A673 (cell line): ENCODE measurements at regions not wholly inside any gene's neighbourhood (a gene's known extent, or its start where the extent isn't known, plus 50 kb on each side); places are given as distances from the start of the nearest gene placed in this dataset.
"Not testable (repeated sequence)": the region's sequence is repeated elsewhere in the genome, so short reads cannot be mapped to it uniquely, and the experiment has no call there.

Source experiments
- BruUV-seq: library from RNA; stranded (reverse); fragments of 400-500 nt; replicated peaks from 2 replicates; lab custom pipeline; 2021; lab: Mats Ljungman, UMichigan
- CTCF ChIA-PET: fragments of 300-600 bp; sonication (Branson Sonifier 250); formaldehyde crosslinking; loops from one replicate; lab custom pipeline; 2022; ENCODE audit warnings: antibody characterized with exemption; lab: Charles Lee
- POLR2A ChIA-PET: fragments of 300-600 bp; sonication (Branson Sonifier 250); formaldehyde crosslinking; loops from one replicate; lab custom pipeline; 2022; ENCODE audit warnings: antibody characterized with exemption; ENCODE audit not compliant: low non-redundant PET; lab: Charles Lee
- DNase-seq: peaks from one replicate; pipeline ENCODE4 v3.0.0-alpha.2; 2015; ENCODE audit warnings: low spot score
- H3K27ac ChIP-seq: fragments of 200-600 bp; sonication (generic); 2 replicates; pipeline ENCODE4 v1.5.1; 2016; ENCODE audit warnings: mixed run types, low read depth, mild to moderate bottlenecking, mixed read lengths, antibody characterized with exemption, low read length; ENCODE audit not compliant: poor library complexity, severe bottlenecking
- H3K27me3 ChIP-seq: fragments of 200-600 bp; sonication (generic); replicated peaks from 2 replicates; pipeline ENCODE4 v1.6.1; 2017; ENCODE audit warnings: mixed run types, low read depth, mild to moderate bottlenecking, mixed read lengths, antibody characterized with exemption, low read length; ENCODE audit not compliant: insufficient read depth, poor library complexity
- H3K36me3 ChIP-seq: fragments of 200-600 bp; sonication (generic); 2 replicates; pipeline ENCODE4 v1.6.1; 2016; ENCODE audit warnings: mixed run types, mild to moderate bottlenecking, mixed read lengths, antibody characterized with exemption, low read length; ENCODE audit not compliant: insufficient read depth, poor library complexity, severe bottlenecking
- H3K4me1 ChIP-seq: fragments of 200-600 bp; sonication (generic); 2 replicates; pipeline ENCODE4 v1.6.1; 2017; ENCODE audit warnings: mixed run types, mild to moderate bottlenecking, mixed read lengths, antibody characterized with exemption, low read length; ENCODE audit not compliant: insufficient read depth, poor library complexity, severe bottlenecking
- H3K4me3 ChIP-seq: fragments of 200-600 bp; sonication (generic); 2 replicates; pipeline ENCODE4 v1.5.1; 2016; ENCODE audit warnings: low read depth, mixed run types, mild to moderate bottlenecking, mixed read lengths, low read length; ENCODE audit not compliant: poor library complexity, severe bottlenecking
- H3K9me3 ChIP-seq: fragments of 200-600 bp; sonication (generic); 2 replicates; pipeline ENCODE4 v1.6.1; 2016; ENCODE audit warnings: mixed run types, low read depth, mild to moderate bottlenecking, mixed read lengths, antibody characterized with exemption, low read length; ENCODE audit not compliant: poor library complexity, severe bottlenecking
- EZH2 ChIP-seq: fragments of 200-600 bp; sonication (generic); IDR thresholded peaks from 2 replicates; pipeline ENCODE4 v1.6.1; 2017; ENCODE audit warnings: borderline replicate concordance, low read depth, mild to moderate bottlenecking, mixed read lengths, antibody characterized with exemption, low read length; ENCODE audit not compliant: poor library complexity, severe bottlenecking
- intact Hi-C: fragments of 100-400 bp; cut with micrococcal nuclease; formaldehyde crosslinking; loops from one replicate; pipeline ENCODE4 v1.10.0; 2022; ENCODE audit not compliant: unreplicated experiment
- TF ChIP-seq, protein P1 (sequence below): fragments of 300-800, 200-600 bp; sonication (generic); conservative IDR thresholded peaks from 2 replicates; pipeline ENCODE4 v1.5.1; 2017; ENCODE audit warnings: low read depth, mild to moderate bottlenecking, antibody characterized with exemption, low read length, moderate library complexity, mixed read lengths

DNA sequence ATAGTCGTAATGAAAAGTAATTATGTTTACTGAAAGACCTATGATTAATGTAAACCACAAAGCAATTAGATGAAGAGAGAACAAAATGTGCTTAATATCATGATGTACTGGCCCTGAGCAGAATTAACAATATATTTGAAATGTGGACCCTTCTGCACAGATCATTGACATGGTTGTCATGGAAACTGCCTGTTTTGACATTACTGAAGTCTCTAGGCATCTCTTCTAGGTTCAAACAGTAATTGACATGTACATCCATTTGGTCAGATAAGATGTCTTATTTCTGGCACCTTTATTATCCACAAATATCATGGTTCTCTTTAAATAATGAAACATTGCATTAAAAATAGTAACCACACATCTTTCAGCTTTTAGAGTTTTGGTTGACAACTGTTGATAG lies 251.7 kb upstream of the GNPDA2 start:
- TF ChIP-seq EZH2: no peak
- TF ChIP-seq, protein P1, sequence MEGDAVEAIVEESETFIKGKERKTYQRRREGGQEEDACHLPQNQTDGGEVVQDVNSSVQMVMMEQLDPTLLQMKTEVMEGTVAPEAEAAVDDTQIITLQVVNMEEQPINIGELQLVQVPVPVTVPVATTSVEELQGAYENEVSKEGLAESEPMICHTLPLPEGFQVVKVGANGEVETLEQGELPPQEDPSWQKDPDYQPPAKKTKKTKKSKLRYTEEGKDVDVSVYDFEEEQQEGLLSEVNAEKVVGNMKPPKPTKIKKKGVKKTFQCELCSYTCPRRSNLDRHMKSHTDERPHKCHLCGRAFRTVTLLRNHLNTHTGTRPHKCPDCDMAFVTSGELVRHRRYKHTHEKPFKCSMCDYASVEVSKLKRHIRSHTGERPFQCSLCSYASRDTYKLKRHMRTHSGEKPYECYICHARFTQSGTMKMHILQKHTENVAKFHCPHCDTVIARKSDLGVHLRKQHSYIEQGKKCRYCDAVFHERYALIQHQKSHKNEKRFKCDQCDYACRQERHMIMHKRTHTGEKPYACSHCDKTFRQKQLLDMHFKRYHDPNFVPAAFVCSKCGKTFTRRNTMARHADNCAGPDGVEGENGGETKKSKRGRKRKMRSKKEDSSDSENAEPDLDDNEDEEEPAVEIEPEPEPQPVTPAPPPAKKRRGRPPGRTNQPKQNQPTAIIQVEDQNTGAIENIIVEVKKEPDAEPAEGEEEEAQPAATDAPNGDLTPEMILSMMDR: no peak
- H3K36me3 ChIP-seq: no peaks in the 10 kb centered on the region
- H3K27me3 ChIP-seq: no peaks in the 10 kb centered on the region
- no peaks in the 10 kb centered on the region for H3K4me1 ChIP-seq
- CTCF ChIA-PET: no interaction called here
- no peak overlapping the region for H3K27ac ChIP-seq
- no peaks in the 10 kb centered on the region for H3K9me3 ChIP-seq
- intact Hi-C loops: no loop called here
- no TSS peak for BruUV-seq
- no peak for DNase-seq
- no peak overlapping the region for H3K4me3 ChIP-seq
- POLR2A ChIA-PET: no interaction called here

DNA sequence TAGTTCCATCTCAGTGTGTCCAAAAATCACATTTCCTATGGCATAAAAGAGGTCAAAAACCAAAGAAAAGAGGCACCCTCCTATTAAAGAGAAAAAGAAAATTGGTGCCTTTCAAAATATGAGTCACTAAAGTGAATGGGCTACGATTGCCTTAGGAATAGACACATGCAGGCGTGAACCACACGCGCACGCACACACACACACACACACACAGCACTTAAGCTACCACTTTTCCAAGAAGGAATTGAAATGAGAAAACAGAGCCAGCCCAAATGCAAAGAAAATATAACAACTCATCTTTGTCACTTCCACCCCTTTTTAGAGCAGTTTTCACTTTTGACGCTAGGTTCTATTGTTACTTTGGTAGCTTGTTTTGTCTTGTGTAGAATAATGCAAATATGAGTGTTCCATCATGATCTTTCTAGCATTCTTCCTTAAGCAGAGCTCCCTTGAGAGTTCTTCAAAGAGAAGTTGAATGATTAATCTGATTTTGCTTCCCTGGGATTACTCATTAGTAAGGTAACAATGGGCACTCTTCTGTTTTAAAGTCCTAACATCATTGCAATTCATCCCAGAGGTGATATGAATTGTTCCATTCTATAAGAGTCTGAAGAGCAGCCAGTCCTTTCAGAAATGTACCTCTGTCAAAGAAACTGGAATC lies 239.2 kb upstream of the GNPDA2 start:
- H3K4me1 ChIP-seq: no peaks in the 10 kb centered on the region
- H3K27me3 ChIP-seq: no peaks in the 10 kb centered on the region
- DNase-seq: no peak
- H3K4me3 ChIP-seq: no peak overlapping the region
- BruUV-seq: no TSS peak
- CTCF ChIA-PET: no interaction called here
- TF ChIP-seq EZH2: no peak
- TF ChIP-seq, protein P1: no peak
- H3K27ac ChIP-seq: no peak overlapping the region
- POLR2A ChIA-PET: no interaction called here
- H3K36me3 ChIP-seq: no peaks in the 10 kb centered on the region
- intact Hi-C loops: no loop called here
- peaks cover 5% of the 10 kb centered on the region for H3K9me3 ChIP-seq

DNA sequence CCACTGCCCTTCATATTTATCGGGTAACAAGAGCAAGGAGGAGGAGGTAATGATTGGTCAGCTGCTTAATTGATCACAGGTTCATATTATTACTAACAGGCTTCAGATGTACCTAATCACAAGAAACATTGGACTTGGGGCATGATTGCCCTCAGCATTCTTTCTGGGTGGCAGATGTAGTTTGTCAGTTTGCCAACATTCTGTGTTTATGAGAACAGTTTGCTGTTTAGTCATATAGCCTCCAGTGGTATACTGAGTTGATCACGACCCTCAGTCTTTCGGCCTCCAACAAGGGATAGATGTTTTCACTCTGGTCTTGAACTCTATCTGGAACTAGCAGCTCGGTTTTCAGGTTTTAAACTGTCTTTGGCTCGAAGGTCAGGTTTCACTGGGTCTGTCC lies 237.7 kb upstream of the GNPDA2 start:
- DNase-seq, H3K27me3 ChIP-seq, POLR2A ChIA-PET, H3K36me3 ChIP-seq, H3K27ac ChIP-seq, H3K4me1 ChIP-seq, BruUV-seq, intact Hi-C loops, CTCF ChIA-PET, H3K4me3 ChIP-seq: not testable (repeated sequence)
- H3K9me3 ChIP-seq: peaks cover 10% of the 10 kb centered on the region
